Osteocyte (in vitro differentiated cells): ENCODE measurements at regions not wholly inside any gene's neighbourhood (a gene's known extent, or its start where the extent isn't known, plus 50 kb on each side); places are given as distances from the start of the nearest gene placed in this dataset.

ENCODE experiments used
- DNase-seq: peaks from one replicate; pipeline ENCODE4 v3.0.0; 2021; ENCODE audit warnings: mixed read lengths; ENCODE audit not compliant: unreplicated experiment; ENCODE audit errors: extremely low spot score
- H3K27ac Mint-ChIP-seq: one replicate; pipeline ENCODE4 v1.8.0; 2021; ENCODE audit warnings: mild to moderate bottlenecking, mixed read lengths; ENCODE audit not compliant: unreplicated experiment
- H3K27me3 Mint-ChIP-seq: one replicate; pipeline ENCODE4 v1.8.0; 2021; ENCODE audit warnings: mixed read lengths; ENCODE audit not compliant: unreplicated experiment
- H3K36me3 Mint-ChIP-seq: one replicate; pipeline ENCODE4 v1.8.0; 2021; ENCODE audit warnings: mixed read lengths; ENCODE audit not compliant: unreplicated experiment
- H3K4me1 Mint-ChIP-seq: one replicate; pipeline ENCODE4 v1.8.0; 2021; ENCODE audit warnings: mixed read lengths; ENCODE audit not compliant: unreplicated experiment
- H3K4me3 Mint-ChIP-seq: one replicate; pipeline ENCODE4 v1.8.0; 2021; ENCODE audit warnings: mild to moderate bottlenecking, moderate library complexity, mixed read lengths; ENCODE audit not compliant: unreplicated experiment
- H3K9me3 Mint-ChIP-seq: one replicate; pipeline ENCODE4 v1.8.0; 2021; ENCODE audit warnings: mixed read lengths; ENCODE audit not compliant: unreplicated experiment
- CTCF ChIP-seq: fragments of 200-600 bp; sonication (generic); IDR thresholded peaks from 2 replicates; pipeline ENCODE4 v1.5.0; 2021; ENCODE audit warnings: antibody characterized with exemption, mild to moderate bottlenecking, moderate library complexity

DNA sequence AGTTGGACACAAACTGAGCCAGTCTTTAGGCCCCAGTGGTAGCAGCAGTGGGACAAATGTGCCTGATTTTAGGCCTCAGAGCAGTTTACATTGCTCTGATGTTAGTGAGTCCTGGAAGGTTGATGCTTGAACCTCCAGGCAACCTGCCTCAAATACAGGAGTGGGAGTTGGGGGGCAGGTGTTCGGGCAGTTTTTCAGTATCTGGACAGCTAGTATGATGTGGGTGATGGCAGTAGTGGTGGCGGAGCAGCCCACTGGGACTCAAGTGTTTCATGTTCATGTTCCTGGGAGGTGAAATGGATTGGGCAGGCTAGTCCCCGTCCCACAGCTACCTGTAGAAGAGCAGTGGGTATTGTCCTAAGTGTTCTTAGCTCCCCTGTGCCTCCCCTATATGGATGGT is 857.8 kb downstream of the JRKL start:
- no peak for TF ChIP-seq CTCF
- H3K27me3 Mint-ChIP-seq, result peaks cover 2% of the 10 kb centered on the region
- H3K4me1 Mint-ChIP-seq, result no peaks in the 10 kb centered on the region
- no peak overlapping the region for H3K27ac Mint-ChIP-seq
- DNase-seq, result no peak
- peaks cover 14% of the 10 kb centered on the region for H3K9me3 Mint-ChIP-seq
- H3K4me3 Mint-ChIP-seq, result no peak overlapping the region
- H3K36me3 Mint-ChIP-seq, result no peaks in the 10 kb centered on the region

- no peak for TF ChIP-seq CTCF
- DNase-seq, result no peak
- Mint-ChIP-seq H3K9me3 (peaks cover 6% of the 10 kb centered on the region), H3K27me3 (no peaks in the 10 kb centered on the region), H3K4me3 (no peak overlapping the region), H3K4me1 (no peaks in the 10 kb centered on the region), H3K36me3 (no peaks in the 10 kb centered on the region), H3K27ac (no peak overlapping the region)
Measured at GRCh38 chr11:97254790-97255189, 865.0 kb downstream of the JRKL start.

DNA sequence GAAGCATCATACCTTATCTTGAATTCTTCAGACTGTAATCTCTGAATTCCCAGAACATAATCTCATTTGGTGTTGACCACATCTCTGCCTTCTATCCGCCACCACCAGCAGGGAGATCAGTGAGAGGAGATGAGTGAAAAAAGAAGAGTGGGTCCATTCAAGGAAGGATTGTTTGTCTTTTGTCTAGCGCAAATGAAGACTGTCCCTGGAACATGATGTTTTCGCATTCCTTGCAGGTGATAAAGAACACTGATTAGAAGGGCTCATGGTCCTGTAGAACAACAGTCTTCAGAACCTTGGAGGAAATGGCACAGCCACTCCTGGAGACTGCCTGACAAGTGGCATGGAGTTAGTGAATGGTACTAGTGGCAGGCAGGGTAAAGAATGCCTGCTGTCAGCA is 869.6 kb downstream of the JRKL start:
- Mint-ChIP-seq H3K4me1 (no peaks in the 10 kb centered on the region), H3K9me3 (no peaks in the 10 kb centered on the region), H3K27ac (no peak overlapping the region), H3K36me3 (no peaks in the 10 kb centered on the region), H3K27me3 (no peaks in the 10 kb centered on the region), H3K4me3 (no peak overlapping the region)
- DNase-seq, result no peak
- TF ChIP-seq CTCF, result no peak

DNA sequence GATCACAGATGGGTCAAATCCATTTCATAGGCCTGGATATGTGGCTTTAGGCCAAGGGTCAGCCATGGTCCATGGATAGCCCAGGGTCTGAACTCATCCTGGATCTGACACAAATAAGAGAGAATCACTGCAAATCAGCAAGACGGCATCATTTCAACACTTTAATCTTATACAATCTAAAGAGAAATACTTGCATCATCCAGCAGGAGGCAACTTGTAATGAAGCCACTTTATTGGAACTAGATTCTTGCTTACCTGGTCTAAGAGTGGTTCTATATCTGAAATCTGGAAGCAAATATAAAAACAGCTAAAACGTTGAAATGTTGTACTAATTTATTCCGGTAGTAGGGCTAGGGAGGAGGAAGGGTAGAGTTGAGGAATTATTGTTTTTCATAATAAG is 870.1 kb downstream of the JRKL start:
- TF ChIP-seq CTCF, result no peak
- Mint-ChIP-seq H3K9me3 (no peaks in the 10 kb centered on the region), H3K27me3 (no peaks in the 10 kb centered on the region), H3K27ac (no peak overlapping the region), H3K4me1 (no peaks in the 10 kb centered on the region), H3K36me3 (no peaks in the 10 kb centered on the region), H3K4me3 (no peak overlapping the region)
- no peak for DNase-seq

DNA sequence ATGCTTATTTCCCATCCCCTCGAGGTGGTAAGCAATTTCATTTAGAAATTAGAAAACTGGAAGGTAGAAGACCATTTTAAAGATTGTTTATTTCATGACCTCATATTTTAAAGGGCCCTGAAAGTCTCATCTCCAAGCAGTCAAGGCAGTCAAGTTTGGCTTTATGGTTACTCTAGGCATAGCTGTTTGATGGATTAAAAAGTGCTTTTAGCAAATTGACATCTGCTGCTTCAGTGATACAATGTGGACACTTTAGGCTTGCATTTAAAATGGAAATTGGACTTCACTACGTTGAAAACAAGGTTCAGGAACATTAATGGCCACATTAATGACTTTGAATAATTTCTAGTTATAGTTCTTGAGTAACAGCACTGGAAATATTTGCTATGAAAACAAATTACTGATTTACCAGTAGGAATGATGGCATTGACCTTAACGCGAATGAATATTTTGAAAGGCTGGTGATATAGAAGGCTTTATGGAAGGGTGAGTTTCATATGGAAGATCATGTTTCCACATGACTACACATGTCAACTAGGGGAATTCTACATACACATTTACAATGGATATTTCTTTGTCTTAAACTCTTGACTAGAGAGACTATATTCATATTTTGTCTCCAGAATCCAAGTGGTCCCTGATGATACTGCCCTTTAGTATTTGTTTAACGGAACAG is 873.5 kb downstream of the JRKL start:
- H3K27me3 Mint-ChIP-seq, result no peaks in the 10 kb centered on the region
- no peak overlapping the region for H3K4me3 Mint-ChIP-seq
- no peak for TF ChIP-seq CTCF
- DNase-seq, result no peak
- no peak overlapping the region for H3K27ac Mint-ChIP-seq
- no peaks in the 10 kb centered on the region for H3K36me3 Mint-ChIP-seq
- no peaks in the 10 kb centered on the region for H3K4me1 Mint-ChIP-seq
- H3K9me3 Mint-ChIP-seq, result no peaks in the 10 kb centered on the region
